Activated CD4-positive, alpha-beta T cell treated with anti-CD3 and anti-CD28 coated beads, Interleukin-2, amount 10 ng/mL, durations not matched to agents 24 days and 14 days (primary cell): ENCODE measurements at regions not wholly inside any gene's neighbourhood (a gene's known extent, or its start where the extent isn't known, plus 50 kb on each side); places are given as distances from the start of the nearest gene placed in this dataset.

Experiments
- DNase-seq: peaks from one replicate; pipeline ENCODE4 v3.0.0; 2022
- H3K27ac Mint-ChIP-seq: one replicate; pipeline ENCODE4 v1.8.0; 2022; ENCODE audit warnings: mild to moderate bottlenecking, mixed read lengths
- H3K27me3 Mint-ChIP-seq: one replicate; pipeline ENCODE4 v1.8.0; 2022; ENCODE audit warnings: mixed read lengths
- H3K36me3 Mint-ChIP-seq: one replicate; pipeline ENCODE4 v1.8.0; 2022; ENCODE audit warnings: low read depth, mild to moderate bottlenecking, mixed read lengths
- H3K4me1 Mint-ChIP-seq: one replicate; pipeline ENCODE4 v1.8.0; 2021; ENCODE audit warnings: mixed read lengths
- H3K4me3 Mint-ChIP-seq: one replicate; pipeline ENCODE4 v1.8.0; 2022; ENCODE audit warnings: mild to moderate bottlenecking, moderate library complexity, mixed read lengths
- H3K9me3 Mint-ChIP-seq: one replicate; pipeline ENCODE4 v1.8.0; 2021; ENCODE audit warnings: mixed read lengths
- intact Hi-C: fragments of 100-400 bp; cut with micrococcal nuclease; formaldehyde crosslinking; loops from one replicate; pipeline ENCODE4 v1.15.1; 2023

GRCh38 chr4:115790812-115791211 is 677.4 kb upstream of the NDST4 start:
- Mint-ChIP-seq H3K4me3 (no peak overlapping the region), H3K36me3 (no peaks in the 10 kb centered on the region), H3K27ac (no peak overlapping the region), H3K4me1 (no peaks in the 10 kb centered on the region), H3K27me3 (no peaks in the 10 kb centered on the region), H3K9me3 (no peaks in the 10 kb centered on the region)
- intact Hi-C loops: no loop called here
- DNase-seq: no peak

DNA sequence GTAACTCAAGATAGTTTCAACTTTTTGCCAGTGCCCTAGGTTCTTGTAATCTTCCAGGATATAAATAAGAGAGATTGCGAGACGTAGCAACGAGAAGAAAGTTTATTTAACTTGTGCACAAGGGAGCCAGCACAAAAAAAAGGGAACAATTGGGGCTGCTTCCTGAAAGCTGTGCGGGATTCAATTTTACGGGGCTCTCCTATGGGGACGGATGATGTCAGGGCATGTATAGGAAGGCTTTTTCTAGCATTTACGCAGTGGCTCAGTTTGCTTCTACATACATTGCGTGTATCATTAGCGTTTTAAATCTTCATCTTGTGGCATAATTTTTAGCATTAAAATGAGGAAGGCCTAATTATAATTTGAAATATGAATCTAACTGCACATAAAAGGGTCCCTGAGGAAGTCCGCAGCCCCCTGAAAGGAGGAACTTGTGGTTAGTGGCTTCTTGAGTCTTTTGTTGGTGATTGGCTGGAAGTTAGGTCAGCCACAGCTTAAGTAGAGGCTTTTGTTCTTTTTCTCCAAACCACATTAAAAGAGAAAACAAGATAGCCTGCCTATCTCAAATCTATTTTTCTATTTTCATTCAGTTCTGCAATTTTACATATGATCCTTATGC is 668.2 kb upstream of the NDST4 start:
- DNase-seq: no peak
- intact Hi-C loops: no loop called here
- Mint-ChIP-seq H3K4me1 (no peaks in the 10 kb centered on the region), H3K27me3 (no peaks in the 10 kb centered on the region), H3K36me3 (no peaks in the 10 kb centered on the region), H3K27ac (no peak overlapping the region), H3K4me3 (no peak overlapping the region), H3K9me3 (no peaks in the 10 kb centered on the region)

- no peak overlapping the region for H3K27ac Mint-ChIP-seq
- DNase-seq: no peak
- intact Hi-C loops: no loop called here
- H3K36me3 Mint-ChIP-seq: no peaks in the 10 kb centered on the region
- H3K4me1 Mint-ChIP-seq: no peaks in the 10 kb centered on the region
- no peak overlapping the region for H3K4me3 Mint-ChIP-seq
- H3K27me3 Mint-ChIP-seq: no peaks in the 10 kb centered on the region
- no peaks in the 10 kb centered on the region for H3K9me3 Mint-ChIP-seq
These were observed 667.4 kb upstream of the NDST4 start for GRCh38 chr4:115780835-115781234.

- intact Hi-C loops: no loop called here
- Mint-ChIP-seq H3K27ac (no peak overlapping the region), H3K9me3 (no peaks in the 10 kb centered on the region), H3K4me3 (no peak overlapping the region), H3K4me1 (no peaks in the 10 kb centered on the region), H3K27me3 (no peaks in the 10 kb centered on the region), H3K36me3 (no peaks in the 10 kb centered on the region)
- DNase-seq: no peak
These were observed 666.8 kb upstream of the NDST4 start for GRCh38 chr4:115780268-115780667.

GRCh38 chr4:115770046-115770543 is 656.7 kb upstream of the NDST4 start:
- intact Hi-C loops: no loop called here
- DNase-seq: no peak
- Mint-ChIP-seq H3K36me3 (no peaks in the 10 kb centered on the region), H3K4me1 (no peaks in the 10 kb centered on the region), H3K4me3 (no peak overlapping the region), H3K27me3 (no peaks in the 10 kb centered on the region), H3K27ac (no peak overlapping the region), H3K9me3 (no peaks in the 10 kb centered on the region)

DNA sequence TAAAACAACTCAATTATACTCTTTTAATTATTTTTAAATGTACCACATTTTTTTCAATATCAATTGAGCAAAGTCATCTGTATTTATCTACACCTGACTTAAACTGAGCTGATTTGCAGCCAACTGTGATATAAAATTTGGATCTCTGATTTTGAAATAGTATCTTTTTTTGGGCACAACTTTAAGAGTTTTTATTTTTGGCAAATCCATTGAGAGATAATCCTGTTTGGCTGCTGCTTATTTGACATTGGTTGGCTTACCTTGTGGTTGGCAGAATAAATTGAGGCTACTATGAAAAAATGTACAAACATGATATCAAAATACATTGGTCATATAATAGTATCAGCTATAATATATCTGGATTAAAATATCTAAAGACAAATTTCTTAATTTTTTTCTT is 656.0 kb upstream of the NDST4 start:
- no peaks in the 10 kb centered on the region for H3K9me3 Mint-ChIP-seq
- no peak overlapping the region for H3K27ac Mint-ChIP-seq
- H3K4me3 Mint-ChIP-seq: no peak overlapping the region
- no peaks in the 10 kb centered on the region for H3K36me3 Mint-ChIP-seq
- DNase-seq: no peak
- H3K27me3 Mint-ChIP-seq: no peaks in the 10 kb centered on the region
- H3K4me1 Mint-ChIP-seq: no peaks in the 10 kb centered on the region
- intact Hi-C loops: no loop called here

DNA sequence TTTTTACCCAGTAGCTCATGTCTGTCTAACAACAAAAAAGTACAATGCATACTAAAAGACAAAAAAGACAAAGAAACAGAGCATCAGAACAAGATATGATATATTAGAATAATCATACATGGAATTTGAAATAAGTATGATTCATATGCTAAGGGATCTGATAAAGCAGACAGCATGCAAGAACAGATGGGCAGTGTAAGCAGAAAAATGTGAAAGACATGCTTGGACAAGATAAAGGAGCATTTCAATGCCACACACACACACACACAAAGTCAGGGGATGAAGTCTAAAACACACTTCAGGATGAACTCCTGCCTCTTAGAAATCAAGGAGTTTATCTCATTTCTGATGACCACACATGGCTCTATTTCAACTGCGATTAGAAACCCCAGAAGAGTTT is 649.6 kb upstream of the NDST4 start:
- H3K27me3 Mint-ChIP-seq: no peaks in the 10 kb centered on the region
- no peak overlapping the region for H3K4me3 Mint-ChIP-seq
- DNase-seq: no peak
- intact Hi-C loops: no loop called here
- no peaks in the 10 kb centered on the region for H3K4me1 Mint-ChIP-seq
- H3K27ac Mint-ChIP-seq: no peak overlapping the region
- no peaks in the 10 kb centered on the region for H3K36me3 Mint-ChIP-seq
- no peaks in the 10 kb centered on the region for H3K9me3 Mint-ChIP-seq

DNA sequence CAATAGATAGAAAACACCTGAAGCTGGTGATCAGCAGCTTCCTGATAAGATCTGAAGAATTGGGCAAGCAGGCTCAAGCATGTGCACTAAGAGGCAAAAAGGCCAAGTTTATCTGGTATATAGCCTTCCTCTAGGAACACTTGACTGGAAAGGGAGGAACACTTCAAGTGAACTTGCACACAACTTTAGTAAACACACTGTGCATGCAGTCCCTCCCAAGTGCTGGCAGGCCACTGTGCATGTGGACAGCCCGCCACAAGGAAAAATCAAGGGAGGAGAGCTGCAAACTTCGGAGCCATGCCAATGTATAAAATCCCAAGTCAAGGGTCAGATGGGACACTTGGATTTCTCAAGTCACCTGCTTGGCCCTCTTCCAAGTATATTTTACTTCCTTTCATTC is 645.8 kb upstream of the NDST4 start:
- H3K36me3 Mint-ChIP-seq: no peaks in the 10 kb centered on the region
- intact Hi-C loops: no loop called here
- H3K27ac Mint-ChIP-seq: no peak overlapping the region
- H3K4me1 Mint-ChIP-seq: no peaks in the 10 kb centered on the region
- no peaks in the 10 kb centered on the region for H3K27me3 Mint-ChIP-seq
- H3K4me3 Mint-ChIP-seq: no peak overlapping the region
- DNase-seq: no peak
- H3K9me3 Mint-ChIP-seq: no peaks in the 10 kb centered on the region

GRCh38 chr4:115749404-115749803 is 636.0 kb upstream of the NDST4 start:
- intact Hi-C loops: no loop called here
- H3K27ac Mint-ChIP-seq: no peak overlapping the region
- no peaks in the 10 kb centered on the region for H3K4me1 Mint-ChIP-seq
- H3K36me3 Mint-ChIP-seq: no peaks in the 10 kb centered on the region
- DNase-seq: no peak
- H3K27me3 Mint-ChIP-seq: no peaks in the 10 kb centered on the region
- peaks cover 5% of the 10 kb centered on the region for H3K9me3 Mint-ChIP-seq
- H3K4me3 Mint-ChIP-seq: no peak overlapping the region

DNA sequence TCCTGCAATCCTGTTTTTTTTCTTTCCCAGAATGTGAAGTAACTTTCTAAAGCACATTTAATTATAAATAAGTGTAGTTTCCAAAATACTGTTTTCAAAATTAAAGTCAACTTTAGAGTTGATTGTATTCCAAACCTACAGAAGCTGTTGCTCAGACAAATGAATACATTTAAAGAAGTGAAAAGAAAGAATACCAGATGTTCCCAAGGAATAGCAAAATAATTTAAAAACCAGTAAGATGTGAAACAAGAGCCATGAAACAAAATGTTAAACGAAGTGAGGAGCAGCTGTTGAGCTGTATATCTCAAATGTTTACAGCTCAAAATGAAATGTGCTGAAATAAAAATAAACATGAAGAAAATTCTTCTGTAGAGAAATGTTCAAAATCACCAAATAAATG is 627.4 kb upstream of the NDST4 start:
- H3K27me3 Mint-ChIP-seq: no peaks in the 10 kb centered on the region
- no peak for DNase-seq
- intact Hi-C loops: no loop called here
- no peaks in the 10 kb centered on the region for H3K9me3 Mint-ChIP-seq
- H3K4me1 Mint-ChIP-seq: no peaks in the 10 kb centered on the region
- no peak overlapping the region for H3K4me3 Mint-ChIP-seq
- H3K27ac Mint-ChIP-seq: no peak overlapping the region
- H3K36me3 Mint-ChIP-seq: no peaks in the 10 kb centered on the region

DNA sequence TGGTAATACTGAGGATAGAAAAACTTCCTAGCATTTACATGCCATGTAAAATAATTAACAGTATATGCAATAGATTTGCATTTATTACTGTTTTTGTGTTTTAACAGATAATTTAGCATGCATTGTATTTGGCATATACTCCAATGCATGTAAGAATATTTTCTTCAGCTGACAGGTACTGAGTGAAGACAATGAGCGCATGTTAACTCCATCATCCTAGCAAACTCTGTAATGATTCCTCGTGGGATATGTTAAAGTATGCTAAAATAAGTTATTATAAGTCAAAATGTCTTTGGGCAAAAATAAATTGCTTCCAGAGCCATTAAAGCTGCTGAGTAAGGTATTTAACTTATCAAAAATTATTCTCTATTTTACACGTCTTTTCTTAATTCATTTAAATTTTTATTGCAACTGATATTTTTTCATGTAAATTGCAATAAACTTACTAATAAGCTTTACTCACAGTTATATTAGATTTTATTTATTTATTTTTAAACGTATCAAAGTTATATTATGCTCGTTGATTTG is 616.4 kb upstream of the NDST4 start:
- H3K4me1 Mint-ChIP-seq: no peaks in the 10 kb centered on the region
- H3K9me3 Mint-ChIP-seq: no peaks in the 10 kb centered on the region
- no peak overlapping the region for H3K27ac Mint-ChIP-seq
- H3K27me3 Mint-ChIP-seq: no peaks in the 10 kb centered on the region
- no peak for DNase-seq
- intact Hi-C loops: no loop called here
- no peak overlapping the region for H3K4me3 Mint-ChIP-seq
- H3K36me3 Mint-ChIP-seq: no peaks in the 10 kb centered on the region

GRCh38 chr4:115723621-115724020 is 610.2 kb upstream of the NDST4 start:
- no peak overlapping the region for H3K4me3 Mint-ChIP-seq
- intact Hi-C loops: no loop called here
- H3K27me3 Mint-ChIP-seq: no peaks in the 10 kb centered on the region
- no peaks in the 10 kb centered on the region for H3K4me1 Mint-ChIP-seq
- no peak overlapping the region for H3K27ac Mint-ChIP-seq
- no peak for DNase-seq
- no peaks in the 10 kb centered on the region for H3K9me3 Mint-ChIP-seq
- H3K36me3 Mint-ChIP-seq: no peaks in the 10 kb centered on the region

GRCh38 chr4:115720611-115721010 is 607.2 kb upstream of the NDST4 start:
- Mint-ChIP-seq H3K27me3 (no peaks in the 10 kb centered on the region), H3K9me3 (no peaks in the 10 kb centered on the region), H3K36me3 (no peaks in the 10 kb centered on the region), H3K4me3 (no peak overlapping the region), H3K4me1 (no peaks in the 10 kb centered on the region), H3K27ac (no peak overlapping the region)
- DNase-seq: no peak
- intact Hi-C loops: no loop called here

DNA sequence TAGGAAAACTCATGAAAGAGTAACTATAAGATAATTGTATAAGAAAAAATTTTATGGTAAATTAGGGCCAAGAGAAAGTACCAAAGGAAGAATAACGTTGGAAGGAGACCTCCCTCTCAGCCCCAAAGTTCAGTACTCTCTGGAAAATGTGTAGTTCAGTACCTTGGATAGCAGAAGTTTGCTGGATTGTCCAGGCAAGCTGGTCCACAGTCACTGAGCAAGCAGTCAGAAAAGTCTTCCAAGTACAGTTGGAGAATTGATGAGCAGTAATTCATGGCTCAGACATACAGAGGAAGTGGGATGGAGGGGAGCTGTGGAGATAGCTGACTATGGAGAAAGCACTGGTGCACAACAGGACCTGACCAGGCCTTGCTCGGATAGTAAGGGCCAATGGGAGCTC is 598.2 kb upstream of the NDST4 start:
- no peaks in the 10 kb centered on the region for H3K9me3 Mint-ChIP-seq
- H3K36me3 Mint-ChIP-seq: no peaks in the 10 kb centered on the region
- DNase-seq: no peak
- H3K4me3 Mint-ChIP-seq: no peak overlapping the region
- H3K27ac Mint-ChIP-seq: no peak overlapping the region
- intact Hi-C loops: no loop called here
- no peaks in the 10 kb centered on the region for H3K4me1 Mint-ChIP-seq
- H3K27me3 Mint-ChIP-seq: no peaks in the 10 kb centered on the region

DNA sequence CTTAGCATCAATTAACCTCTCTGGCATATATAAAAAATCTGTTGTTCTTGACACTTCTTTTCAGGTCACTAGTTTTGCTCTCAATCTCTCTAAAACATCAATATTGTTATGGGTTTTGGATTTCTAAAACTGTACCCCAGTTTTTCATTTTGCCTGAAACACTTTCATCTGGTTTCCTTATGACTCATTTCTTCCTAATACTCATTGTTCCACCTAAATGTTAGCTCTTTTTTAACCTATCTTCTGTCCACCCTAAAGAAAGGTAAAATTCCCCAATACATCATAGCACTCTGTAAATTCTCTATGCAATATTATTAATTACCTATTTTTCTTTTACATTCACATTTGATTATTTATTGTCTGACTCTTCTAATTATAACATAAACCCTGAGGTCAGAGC is 575.5 kb upstream of the NDST4 start:
- Mint-ChIP-seq H3K4me1 (no peaks in the 10 kb centered on the region), H3K27me3 (no peaks in the 10 kb centered on the region), H3K27ac (no peak overlapping the region), H3K9me3 (no peaks in the 10 kb centered on the region), H3K36me3 (no peaks in the 10 kb centered on the region), H3K4me3 (no peak overlapping the region)
- no peak for DNase-seq
- intact Hi-C loops: no loop called here
